GM18951 (cell line): ENCODE measurements at regions not wholly inside any gene's neighbourhood (a gene's known extent, or its start where the extent isn't known, plus 50 kb on each side); places are given as distances from the start of the nearest gene placed in this dataset.
"Not testable (repeated sequence)": the region's sequence is repeated elsewhere in the genome, so short reads cannot be mapped to it uniquely, and the experiment has no call there.

ENCODE experiments used
- POLR2A ChIP-seq: IDR thresholded peaks from 4 replicates; pipeline ENCODE4 v1.6.1; 2011; ENCODE audit warnings: mild to moderate bottlenecking; ENCODE audit not compliant: insufficient read length, insufficient read depth; ENCODE audit errors: extremely low read depth
- in situ Hi-C: fragments of 300-500 bp; cut with MboI; formaldehyde crosslinking; loops from one replicate; pipeline ENCODE4 v1.12.0; 2022; ENCODE audit warnings: low sequenced_read_pairs, mixed read lengths, inconsistent platforms; ENCODE audit not compliant: unreplicated experiment

DNA sequence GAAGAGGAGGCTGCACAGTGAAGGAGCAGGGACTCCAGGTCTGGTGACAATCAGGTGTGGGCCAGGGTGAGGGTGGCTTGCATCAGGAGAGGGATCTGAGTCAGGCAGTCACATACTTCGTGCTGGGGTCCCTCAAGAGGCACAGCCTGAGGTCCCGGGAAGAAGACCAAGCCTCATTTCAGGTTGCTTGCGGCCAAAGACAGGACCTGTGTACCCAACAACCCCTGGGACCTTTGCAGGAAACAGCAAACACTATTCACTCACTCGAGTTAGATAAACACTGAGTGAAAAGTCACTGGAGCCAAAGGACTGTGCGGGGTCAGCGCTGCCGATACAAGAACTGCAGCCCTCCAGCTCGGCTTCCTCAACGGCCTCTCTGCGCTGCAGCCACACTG, 104.4 kb downstream of the SINHCAF start:
- in situ Hi-C loops, result no loop called here
- TF ChIP-seq POLR2A, result no peak

DNA sequence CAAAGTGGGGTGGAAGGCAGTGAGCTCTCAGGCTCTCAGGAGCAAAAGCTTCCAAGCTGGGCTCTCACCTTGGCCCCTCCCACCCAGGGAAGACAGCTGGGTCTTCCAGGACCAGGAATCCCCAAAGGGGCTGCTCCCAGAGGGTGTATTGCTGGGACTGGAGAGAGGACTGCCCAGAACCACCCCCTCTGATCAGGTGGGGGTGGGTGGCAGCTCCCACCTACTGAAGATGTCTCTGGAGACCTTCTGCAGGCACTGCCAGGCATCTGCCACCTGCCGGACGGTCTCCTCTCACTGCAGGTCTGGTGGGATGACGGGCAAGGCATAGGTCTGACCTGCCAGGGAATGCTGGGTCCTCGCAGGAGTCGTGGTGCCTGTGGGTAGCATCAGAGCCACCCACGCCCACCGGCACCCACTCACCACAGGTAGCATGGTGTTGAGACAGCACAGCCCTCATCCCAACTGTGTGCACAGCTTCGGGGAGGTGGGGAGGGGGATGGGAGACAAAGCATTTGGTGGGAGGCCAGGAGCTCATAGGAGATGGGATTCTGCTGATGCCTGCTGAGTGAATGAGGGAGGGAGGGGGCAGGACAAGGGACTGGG, 103.2 kb downstream of the SINHCAF start:
- in situ Hi-C loops, result no loop called here
- no peak for TF ChIP-seq POLR2A

DNA sequence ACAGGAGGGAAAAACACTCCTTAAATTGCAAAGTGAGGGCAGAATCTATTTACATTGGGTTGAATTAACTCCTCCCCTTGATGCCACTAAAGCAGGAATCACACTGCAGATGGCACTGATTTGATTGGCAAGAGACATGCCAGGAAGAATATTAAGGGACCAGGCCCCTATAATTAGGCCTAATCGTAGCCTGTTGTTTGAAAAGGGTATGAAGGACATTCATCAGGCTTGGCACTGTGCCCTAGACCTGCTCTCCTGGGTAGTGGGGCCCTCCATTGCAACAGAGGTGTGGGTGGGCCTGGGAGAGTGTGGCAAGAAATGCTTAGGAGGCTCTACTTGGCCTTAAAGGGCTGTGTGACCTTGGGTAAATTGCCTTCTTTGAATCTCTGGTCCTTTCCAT, 102.3 kb downstream of the SINHCAF start:
- in situ Hi-C loops, result not testable (repeated sequence)

DNA sequence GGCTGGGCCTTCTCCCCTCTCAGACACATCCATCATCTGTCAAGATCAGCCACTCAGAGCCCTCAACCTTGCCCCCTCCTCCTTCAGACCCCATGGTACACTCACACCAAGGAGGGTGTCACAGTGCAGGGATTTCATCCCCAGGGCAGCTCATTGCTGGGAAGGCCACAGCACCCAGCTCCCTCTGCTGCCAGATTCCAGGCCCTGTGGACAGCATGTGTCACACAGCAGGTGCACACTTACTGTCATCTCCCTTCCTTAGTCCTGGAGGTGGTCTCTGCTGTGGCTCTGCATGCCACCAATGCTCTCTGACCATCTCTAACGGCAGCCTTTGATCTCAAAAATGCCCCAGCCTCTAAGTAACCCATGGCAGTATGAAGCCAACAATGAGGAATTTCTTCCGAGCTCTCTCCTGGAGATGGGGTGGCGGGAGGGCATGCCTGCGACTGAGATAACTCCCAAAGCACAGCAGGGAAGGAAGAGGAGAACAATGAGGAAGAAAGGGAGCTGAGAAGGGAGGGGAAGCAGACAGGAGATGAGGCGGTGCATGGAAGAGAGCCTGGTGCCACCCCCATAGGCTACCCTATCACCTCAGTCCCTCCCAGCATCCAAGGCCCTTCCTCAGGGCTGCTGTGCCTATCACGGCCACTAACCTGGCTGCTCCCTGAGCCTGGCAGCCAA, 101.0 kb downstream of the SINHCAF start:
- in situ Hi-C loops, result loop anchor here (25.0 kb wide), 1 partner anchor 113 kb away; no protein-coding TSS in a partner anchor

DNA sequence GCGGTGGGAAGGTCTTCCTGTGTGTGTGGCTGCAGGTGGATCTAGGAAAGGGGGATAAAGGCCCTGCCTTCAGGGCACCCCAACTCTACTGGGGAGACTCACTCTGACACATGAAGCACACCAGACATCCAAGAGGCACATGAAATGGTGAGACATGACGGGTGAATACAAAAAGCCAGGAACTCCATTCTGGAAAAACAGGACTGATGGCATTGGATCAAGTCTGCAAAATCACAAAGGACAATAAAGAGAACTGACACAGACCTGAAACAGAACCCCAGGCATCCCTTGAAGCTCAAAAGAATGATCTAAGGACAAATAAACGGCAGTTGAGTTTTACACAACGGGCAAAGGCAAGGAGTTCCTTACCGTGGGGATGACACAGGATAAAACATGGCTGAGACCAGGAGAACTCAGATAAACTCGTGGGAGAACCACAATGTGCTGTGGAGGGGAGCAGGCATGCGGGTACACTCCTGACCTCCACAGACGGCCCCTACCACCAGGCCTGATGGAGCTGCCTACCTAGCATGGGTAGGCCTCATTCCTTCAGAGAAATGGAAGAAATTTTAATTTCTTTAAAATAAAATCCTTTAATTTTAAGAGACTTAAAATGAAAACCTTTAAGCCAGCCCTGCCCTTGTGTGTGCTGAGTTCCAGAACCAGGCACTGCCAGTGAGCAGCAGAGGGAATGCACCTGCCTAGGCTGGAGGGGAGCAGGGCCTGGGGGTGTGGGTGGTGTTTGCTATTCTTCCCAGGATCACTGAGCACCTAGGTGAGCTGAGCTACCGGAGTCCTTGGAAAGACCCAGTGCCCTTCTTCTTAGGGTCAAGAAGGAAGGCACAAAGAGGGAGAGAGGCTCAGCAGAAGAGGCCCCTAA, 100.1 kb downstream of the SINHCAF start:
- in situ Hi-C loops, result loop anchor here (25.0 kb wide), 1 partner anchor 114 kb away; no protein-coding TSS in a partner anchor
- no peak for TF ChIP-seq POLR2A

More for the DNA sequence above, 101.0 kb downstream of the SINHCAF start:
- TF ChIP-seq POLR2A, result no peak

DNA sequence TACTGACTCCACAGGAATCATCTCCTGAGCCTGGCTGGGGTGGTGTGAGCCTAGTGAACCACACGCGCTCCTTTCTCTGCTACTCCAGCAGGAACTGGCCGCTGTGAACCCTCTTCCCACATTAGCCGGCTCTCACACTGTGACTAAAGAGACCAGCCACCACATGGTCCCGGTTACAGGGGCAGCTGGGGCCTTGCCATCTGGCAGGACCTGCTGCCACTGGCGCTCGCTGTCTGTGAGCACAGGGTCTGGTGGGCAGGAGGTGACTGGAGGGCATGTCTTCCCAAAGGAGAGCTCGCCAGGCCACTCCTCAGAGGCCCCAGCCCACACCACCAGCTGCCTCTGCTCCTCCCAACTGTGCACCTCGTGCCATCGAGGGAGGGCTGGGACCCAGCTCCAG, 99.3 kb downstream of the SINHCAF start:
- in situ Hi-C loops, result loop anchor here (25.0 kb wide), 1 partner anchor 114 kb away; no protein-coding TSS in a partner anchor
- no peak for TF ChIP-seq POLR2A

DNA sequence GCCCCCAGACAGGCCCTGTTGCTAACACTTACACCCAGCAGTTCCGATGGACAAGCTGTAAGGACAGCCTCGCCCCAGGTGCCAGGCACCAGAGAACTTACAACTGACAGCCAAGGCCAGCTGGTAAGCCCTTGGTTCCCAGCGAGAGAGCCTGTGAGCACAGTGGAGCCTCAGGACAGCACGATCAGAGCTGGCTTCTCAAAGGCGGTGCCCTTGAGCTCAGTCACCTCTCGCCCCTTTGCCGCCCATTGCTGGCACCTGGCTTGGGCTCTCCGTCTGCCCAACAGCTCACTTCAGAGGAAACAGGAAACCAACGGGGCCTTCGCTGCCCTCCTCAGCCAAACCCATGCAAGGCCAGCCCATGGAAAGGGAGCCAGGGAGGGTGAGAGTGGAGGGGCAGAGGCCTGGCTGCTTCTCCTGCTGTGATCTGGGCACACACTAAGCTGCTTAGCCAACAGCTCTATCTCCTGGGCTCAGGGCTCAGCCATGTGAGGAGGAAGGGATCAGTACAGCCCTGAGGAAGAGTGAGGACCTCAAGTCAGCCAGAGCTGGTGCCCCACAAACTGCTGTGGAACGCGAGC, 98.5 kb downstream of the SINHCAF start:
- TF ChIP-seq POLR2A, result no peak
- in situ Hi-C loops, result loop anchor here (25.0 kb wide), 1 partner anchor 115 kb away; no protein-coding TSS in a partner anchor

DNA sequence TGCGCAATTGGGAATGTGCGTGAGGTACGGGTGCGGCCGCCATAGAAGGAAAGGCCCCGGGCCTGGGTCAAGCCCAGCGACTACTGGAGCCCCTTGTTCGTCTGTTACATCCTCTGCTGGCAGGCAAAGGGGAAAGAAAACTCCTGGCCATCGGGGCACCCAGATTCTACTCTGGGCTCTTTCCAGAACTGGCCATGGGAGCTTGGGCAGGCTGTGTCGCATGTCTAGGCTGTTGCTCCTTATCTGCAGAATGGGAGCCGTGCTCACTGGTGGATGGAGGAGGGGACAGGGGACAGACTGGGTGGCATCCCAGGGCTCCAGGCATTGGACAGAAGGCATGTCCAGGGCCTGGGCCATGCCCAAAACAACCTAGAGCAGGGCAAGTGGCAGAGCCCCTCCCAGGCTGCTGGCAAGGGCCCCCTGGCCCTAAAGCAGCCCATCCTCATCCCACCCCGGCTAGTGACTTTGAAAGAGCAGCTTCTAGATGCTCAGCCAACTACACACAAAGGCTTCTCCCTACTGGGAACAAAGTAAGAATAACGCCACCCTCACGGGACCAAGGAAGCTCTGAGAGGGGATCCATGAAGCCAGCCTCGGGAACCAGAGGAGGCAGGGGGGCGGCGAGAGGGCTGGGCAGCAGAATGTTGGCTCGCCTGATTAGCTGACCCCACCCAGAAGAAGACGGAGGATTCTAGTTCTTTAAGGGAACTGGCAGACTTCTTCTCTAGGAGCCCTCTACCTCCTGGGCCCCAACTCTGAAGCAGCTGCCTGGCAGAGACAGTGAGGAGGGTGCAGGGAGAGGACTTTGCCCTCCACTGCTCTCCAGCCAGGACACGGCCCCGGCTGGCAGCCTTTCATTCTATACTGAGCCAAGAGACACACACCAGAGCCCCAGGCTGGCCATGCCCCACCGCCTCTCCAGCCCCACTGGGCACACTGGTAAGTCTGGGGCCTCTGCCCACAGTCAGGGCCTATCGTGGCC, 96.8 kb downstream of the SINHCAF start:
- in situ Hi-C loops, result loop anchor here (25.0 kb wide), 1 partner anchor 117 kb away; no protein-coding TSS in a partner anchor
- TF ChIP-seq POLR2A, result no peak

DNA sequence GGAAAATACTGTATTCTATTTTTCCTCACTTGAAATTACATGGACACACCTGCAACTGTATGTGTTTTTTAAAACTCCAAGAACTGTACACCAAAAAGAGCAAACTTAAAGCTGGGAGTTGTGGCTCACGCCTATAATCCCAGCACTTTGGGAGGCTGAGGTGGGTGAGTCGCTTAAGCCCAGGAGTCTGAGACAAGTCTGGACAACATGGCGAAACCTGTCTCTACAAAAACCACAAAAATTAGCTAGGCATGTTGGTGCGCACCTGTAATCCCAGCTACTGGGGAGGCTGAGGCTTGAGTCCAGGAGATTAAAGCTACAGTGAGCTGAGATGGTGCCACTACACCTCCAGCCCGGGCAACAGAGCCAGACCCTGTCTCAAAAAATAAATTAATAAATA, 95.9 kb downstream of the SINHCAF start:
- no peak for TF ChIP-seq POLR2A
- in situ Hi-C loops, result loop anchor here (10.0 to 25.0 kb wide), 2 partner anchors 118 to 375 kb away; no protein-coding TSS in a partner anchor
